ENCODE measurements at regions not wholly inside any gene's neighbourhood (a gene's known extent, or its start where the extent isn't known, plus 50 kb on each side); places are given as distances from the start of the nearest gene placed in this dataset.

GRCh38 chr9:2253636-2254580 is 238.8 kb downstream of the SMARCA2 start:
- H3K27me3 ChIP-seq (ENCODE audit: low read depth, low read length): no peaks in the 10 kb centered on the region
- peaks cover 32% of the 10 kb centered on the region for H3K4me1 ChIP-seq (ENCODE audit: low read length)
- H3K27ac ChIP-seq (ENCODE audit: low read length): no peak overlapping the region
- H3K9me3 ChIP-seq (ENCODE audit: insufficient read depth, low read length): no peaks in the 10 kb centered on the region
- no peaks in the 10 kb centered on the region for H3K36me3 ChIP-seq (replicated peaks; ENCODE audit: low read depth, low read length)
- no peaks in the 10 kb centered on the region for H3K79me2 ChIP-seq (ENCODE audit: low read length)
- H2AFZ ChIP-seq (ENCODE audit: low read depth, low read length): no peak overlapping the region
- no peak overlapping the region for H3K4me3 ChIP-seq (ENCODE audit: low read length)
- no peaks in the 10 kb centered on the region for H4K20me1 ChIP-seq (ENCODE audit: insufficient read depth, low read length)
- TF ChIP-seq CTCF (IDR thresholded peaks at IDR 0.05; ENCODE audit: low read depth, low read length): no peak
- no peak for TF ChIP-seq EZH2phosphoT487 (IDR thresholded peaks at IDR 0.05; ENCODE audit: low read depth)
- no peak overlapping the region for H3K9ac ChIP-seq (ENCODE audit: low read length)
- H3K4me2 ChIP-seq (ENCODE audit: low read length): no peak overlapping the region

- Histone ChIP-seq H3K36me3 (replicated peaks; ENCODE audit: low read depth, low read length) (no peaks in the 10 kb centered on the region), H3K27me3 (ENCODE audit: low read depth, low read length) (no peaks in the 10 kb centered on the region), H3K4me1 (ENCODE audit: low read length) (peaks cover 44% of the 10 kb centered on the region), H3K9me3 (ENCODE audit: insufficient read depth, low read length) (no peaks in the 10 kb centered on the region), H3K9ac (ENCODE audit: low read length) (no peak overlapping the region), H3K27ac (ENCODE audit: low read length) (no peak overlapping the region), H3K79me2 (ENCODE audit: low read length) (no peaks in the 10 kb centered on the region), H4K20me1 (ENCODE audit: insufficient read depth, low read length) (no peaks in the 10 kb centered on the region), H2AFZ (ENCODE audit: low read depth, low read length) (peak overlapping the region; percentile 80), H3K4me2 (ENCODE audit: low read length) (peak overlapping the region; percentile 45), H3K4me3 (ENCODE audit: low read length) (no peak overlapping the region)
- peak; percentile 71 for TF ChIP-seq CTCF (IDR thresholded peaks at IDR 0.05; ENCODE audit: low read depth, low read length)
- TF ChIP-seq EZH2phosphoT487 (IDR thresholded peaks at IDR 0.05; ENCODE audit: low read depth): no peak
Observed at GRCh38 chr9:2255128-2255527, 240.0 kb downstream of the SMARCA2 start.

GRCh38 chr9:2257248-2257929 is 242.2 kb downstream of the SMARCA2 start:
- no peaks in the 10 kb centered on the region for H3K36me3 ChIP-seq (replicated peaks; ENCODE audit: low read depth, low read length)
- peak overlapping the region; percentile 59 for H3K4me3 ChIP-seq (ENCODE audit: low read length)
- peak overlapping the region; percentile 33 for H3K9ac ChIP-seq (ENCODE audit: low read length)
- H2AFZ ChIP-seq (ENCODE audit: low read depth, low read length): peak overlapping the region; percentile 54
- peaks cover 52% of the 10 kb centered on the region for H3K4me1 ChIP-seq (ENCODE audit: low read length)
- TF ChIP-seq CTCF (IDR thresholded peaks at IDR 0.05; ENCODE audit: low read depth, low read length) (no peak), EZH2phosphoT487 (IDR thresholded peaks at IDR 0.05; ENCODE audit: low read depth) (no peak)
- H3K79me2 ChIP-seq (ENCODE audit: low read length): no peaks in the 10 kb centered on the region
- no peaks in the 10 kb centered on the region for H3K9me3 ChIP-seq (ENCODE audit: insufficient read depth, low read length)
- peak overlapping the region; percentile 71 for H3K4me2 ChIP-seq (ENCODE audit: low read length)
- no peaks in the 10 kb centered on the region for H4K20me1 ChIP-seq (ENCODE audit: insufficient read depth, low read length)
- H3K27me3 ChIP-seq (ENCODE audit: low read depth, low read length): no peaks in the 10 kb centered on the region
- H3K27ac ChIP-seq (ENCODE audit: low read length): peak overlapping the region; percentile 49

Data from OCI-LY3 (cell line).